Caco-2 (cell line): ENCODE measurements at regions not wholly inside any gene's neighbourhood (a gene's known extent, or its start where the extent isn't known, plus 50 kb on each side); places are given as distances from the start of the nearest gene placed in this dataset.

Source experiments
- BruUV-seq: library from RNA; stranded (reverse); fragments of 400-500 nt; replicated peaks from 2 replicates; lab custom pipeline; 2021; lab: Mats Ljungman, UMichigan
- CTCF ChIA-PET: fragments of 300-600 bp; sonication (Branson Sonifier 250); formaldehyde crosslinking; loops from one replicate; lab custom pipeline; 2022; ENCODE audit warnings: antibody characterized with exemption; lab: Charles Lee
- POLR2A ChIA-PET: fragments of 300-600 bp; sonication (Branson Sonifier 250); formaldehyde crosslinking; loops from one replicate; lab custom pipeline; 2022; ENCODE audit warnings: antibody characterized with exemption; lab: Charles Lee
- DNase-seq, 2 experiments: peaks; one replicate each; pipeline versions ENCODE4 v3.0.0 to v3.0.0-alpha.2; 2020 to 2022
- H3K27me3 ChIP-seq: replicated peaks from 2 replicates; pipeline ENCODE4 v1.6.0; 2011; ENCODE audit warnings: low read length; ENCODE audit not compliant: control insufficient read depth, insufficient read depth
- H3K36me3 ChIP-seq: 2 replicates; pipeline ENCODE4 v1.5.1; 2011; ENCODE audit warnings: low read length; ENCODE audit not compliant: control insufficient read depth, insufficient read depth
- H3K4me1 ChIP-seq: fragments of 250-450 bp; sonication (Bioruptor Pico); 2 replicates; pipeline ENCODE4 v1.5.1; 2020; ENCODE audit warnings: mild to moderate bottlenecking
- H3K4me3 ChIP-seq: 2 replicates; pipeline ENCODE4 v1.5.1; 2011; ENCODE audit warnings: low read depth, mild to moderate bottlenecking, control low read depth, low read length
- H3K9me3 ChIP-seq: fragments of 250-450 bp; sonication (Bioruptor Pico); 2 replicates; pipeline ENCODE4 v1.5.1; 2020; ENCODE audit warnings: mild to moderate bottlenecking, moderate library complexity
- H3K27ac Mint-ChIP-seq: one replicate; pipeline ENCODE4 v1.8.0; 2022; ENCODE audit warnings: mixed read lengths; ENCODE audit not compliant: unreplicated experiment
- H3K27me3 Mint-ChIP-seq: one replicate; pipeline ENCODE4 v1.8.0; 2022; ENCODE audit warnings: mixed read lengths; ENCODE audit not compliant: insufficient read depth, unreplicated experiment
- H3K36me3 Mint-ChIP-seq: one replicate; pipeline ENCODE4 v1.8.0; 2022; ENCODE audit warnings: mild to moderate bottlenecking, mixed read lengths; ENCODE audit not compliant: insufficient read depth, unreplicated experiment
- H3K4me1 Mint-ChIP-seq: one replicate; pipeline ENCODE4 v1.8.0; 2022; ENCODE audit warnings: low read depth, mixed read lengths; ENCODE audit not compliant: unreplicated experiment
- H3K4me3 Mint-ChIP-seq: one replicate; pipeline ENCODE4 v1.8.0; 2022; ENCODE audit warnings: mild to moderate bottlenecking, moderate library complexity, mixed read lengths; ENCODE audit not compliant: unreplicated experiment
- H3K9me3 Mint-ChIP-seq: one replicate; pipeline ENCODE4 v1.8.0; 2022; ENCODE audit warnings: mixed read lengths; ENCODE audit not compliant: unreplicated experiment
- intact Hi-C: fragments of 100-400 bp; cut with micrococcal nuclease; formaldehyde crosslinking; loops from one replicate; pipeline ENCODE4 v1.10.0; 2022; ENCODE audit not compliant: unreplicated experiment
- TF ChIP-seq, protein P1 (sequence below), 2 experiments: fragments of 200-600 bp in 1 of 2; IDR thresholded peaks; 1 replicate in 1 of 2; 2 replicates in 1 of 2; pipeline versions ENCODE4 v1.5.1 to v1.8.0; 2011 to 2022; ENCODE audit warnings: antibody characterized with exemption in 1 of 2, control low read depth in 1 of 2, inconsistent platforms in 1 of 2, low read depth in 1 of 2, low read length in 1 of 2, mild to moderate bottlenecking in 1 of 2, moderate library complexity in 1 of 2; ENCODE audit not compliant: insufficient read depth in 1 of 2, severe bottlenecking in 1 of 2, unreplicated experiment in 1 of 2

DNA sequence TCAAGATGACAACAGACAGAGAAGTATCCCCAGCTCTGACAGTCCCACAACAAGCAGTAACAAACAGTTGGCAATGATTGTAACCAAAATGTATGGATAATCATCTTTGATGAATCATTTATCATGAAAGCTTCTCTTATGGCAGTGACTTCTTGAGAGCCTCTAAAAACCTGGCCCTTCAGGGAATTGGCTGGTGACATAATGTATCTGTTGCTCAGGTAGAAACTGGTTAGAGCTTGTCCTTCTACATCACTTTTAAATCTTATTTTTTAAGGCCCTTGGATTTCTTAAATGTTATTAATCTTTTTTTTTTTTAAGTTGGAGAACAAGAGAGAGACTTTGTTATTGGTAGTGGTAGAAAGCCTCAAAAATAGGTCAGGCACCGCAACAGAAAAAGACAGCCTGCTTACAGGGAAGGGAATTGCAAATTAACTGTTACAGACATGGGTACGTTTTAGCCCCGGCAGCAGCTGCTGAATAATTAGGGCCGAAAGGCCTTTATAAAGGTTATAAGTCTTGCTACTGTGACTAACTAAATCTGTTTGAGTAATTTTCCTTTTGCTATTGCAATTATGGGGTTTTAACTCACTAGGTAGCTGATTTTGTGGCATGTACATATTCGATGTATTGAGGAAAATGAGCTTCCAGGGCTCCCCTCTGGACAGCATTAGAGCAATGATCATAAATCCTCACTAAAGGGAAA is 207.7 kb upstream of the LRRC4C start:
- no TSS peak for BruUV-seq
- intact Hi-C loops: no loop called here
- Mint-ChIP-seq H3K9me3 (no peaks in the 10 kb centered on the region), H3K36me3 (no peaks in the 10 kb centered on the region), H3K27me3 (no peaks in the 10 kb centered on the region), H3K4me3 (no peak overlapping the region), H3K4me1 (no peaks in the 10 kb centered on the region), H3K27ac (no peak overlapping the region)
- no peaks in the 10 kb centered on the region for H3K27me3 ChIP-seq
- DNase-seq: no peak
- H3K36me3 ChIP-seq: no peaks in the 10 kb centered on the region
- CTCF ChIA-PET: interaction anchor here (0.7 kb wide), 1 partner anchor 453 kb away, joined by 3 read pairs; no protein-coding TSS in a partner anchor
- H3K4me3 ChIP-seq: no peak overlapping the region
- H3K4me1 ChIP-seq: no peaks in the 10 kb centered on the region
- POLR2A ChIA-PET: no interaction called here
- TF ChIP-seq, protein P1, sequence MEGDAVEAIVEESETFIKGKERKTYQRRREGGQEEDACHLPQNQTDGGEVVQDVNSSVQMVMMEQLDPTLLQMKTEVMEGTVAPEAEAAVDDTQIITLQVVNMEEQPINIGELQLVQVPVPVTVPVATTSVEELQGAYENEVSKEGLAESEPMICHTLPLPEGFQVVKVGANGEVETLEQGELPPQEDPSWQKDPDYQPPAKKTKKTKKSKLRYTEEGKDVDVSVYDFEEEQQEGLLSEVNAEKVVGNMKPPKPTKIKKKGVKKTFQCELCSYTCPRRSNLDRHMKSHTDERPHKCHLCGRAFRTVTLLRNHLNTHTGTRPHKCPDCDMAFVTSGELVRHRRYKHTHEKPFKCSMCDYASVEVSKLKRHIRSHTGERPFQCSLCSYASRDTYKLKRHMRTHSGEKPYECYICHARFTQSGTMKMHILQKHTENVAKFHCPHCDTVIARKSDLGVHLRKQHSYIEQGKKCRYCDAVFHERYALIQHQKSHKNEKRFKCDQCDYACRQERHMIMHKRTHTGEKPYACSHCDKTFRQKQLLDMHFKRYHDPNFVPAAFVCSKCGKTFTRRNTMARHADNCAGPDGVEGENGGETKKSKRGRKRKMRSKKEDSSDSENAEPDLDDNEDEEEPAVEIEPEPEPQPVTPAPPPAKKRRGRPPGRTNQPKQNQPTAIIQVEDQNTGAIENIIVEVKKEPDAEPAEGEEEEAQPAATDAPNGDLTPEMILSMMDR (IDR thresholded peaks at IDR 0.05; ENCODE audit: insufficient read depth in 1 of 2, low read depth in 1 of 2, low read length in 1 of 2, severe bottlenecking in 1 of 2, unreplicated experiment in 1 of 2): no peak
- H3K9me3 ChIP-seq: no peaks in the 10 kb centered on the region

DNA sequence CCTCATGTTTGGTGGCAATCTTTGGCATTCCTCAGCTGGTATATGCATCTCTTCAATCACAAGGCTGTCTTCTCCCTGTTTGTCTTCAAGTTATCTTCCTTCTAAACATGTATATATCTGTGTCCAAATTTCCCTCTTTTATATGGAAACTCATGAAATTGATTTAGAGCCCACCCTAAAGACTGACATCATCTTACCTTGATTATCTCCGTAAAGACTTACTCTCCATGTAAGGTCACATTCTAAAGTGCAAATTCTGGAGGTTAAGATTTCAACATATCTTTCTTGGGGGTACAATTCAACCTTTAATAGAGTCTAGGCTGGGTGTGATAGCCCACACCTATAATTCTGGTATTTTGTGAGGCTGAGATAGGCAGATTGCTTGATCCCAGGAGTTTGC is 215.8 kb upstream of the LRRC4C start:
- CTCF ChIA-PET: no interaction called here
- no peaks in the 10 kb centered on the region for H3K4me1 ChIP-seq
- no TSS peak for BruUV-seq
- H3K36me3 Mint-ChIP-seq: no peaks in the 10 kb centered on the region
- H3K27ac Mint-ChIP-seq: no peak overlapping the region
- TF ChIP-seq, protein P1 (IDR thresholded peaks at IDR 0.05; ENCODE audit: insufficient read depth in 1 of 2, low read depth in 1 of 2, low read length in 1 of 2, severe bottlenecking in 1 of 2, unreplicated experiment in 1 of 2): no peak
- no peaks in the 10 kb centered on the region for H3K9me3 Mint-ChIP-seq
- no peak for DNase-seq
- no peaks in the 10 kb centered on the region for H3K27me3 ChIP-seq
- no peak overlapping the region for H3K4me3 Mint-ChIP-seq
- H3K36me3 ChIP-seq: no peaks in the 10 kb centered on the region
- no peaks in the 10 kb centered on the region for H3K4me1 Mint-ChIP-seq
- no peak overlapping the region for H3K4me3 ChIP-seq
- H3K9me3 ChIP-seq: no peaks in the 10 kb centered on the region
- POLR2A ChIA-PET: no interaction called here
- intact Hi-C loops: no loop called here
- no peaks in the 10 kb centered on the region for H3K27me3 Mint-ChIP-seq

DNA sequence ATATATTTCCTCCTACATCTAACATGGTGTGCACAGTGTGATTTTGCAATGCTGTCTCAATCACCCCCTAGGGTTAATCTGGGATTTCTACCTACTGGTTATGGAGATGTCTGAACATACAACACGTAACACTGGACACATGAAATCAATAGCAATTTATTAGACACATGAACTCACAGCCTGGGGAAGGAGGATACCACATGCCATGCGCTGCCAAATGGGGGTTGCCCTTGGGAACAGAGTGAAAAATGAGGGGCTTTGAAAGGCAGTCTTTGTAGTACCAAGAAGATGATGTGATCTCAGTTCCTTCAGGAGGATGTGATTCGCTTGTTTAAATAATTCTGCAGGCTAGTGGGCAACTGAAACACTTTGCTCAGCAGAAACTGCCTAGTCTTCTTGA is 253.6 kb upstream of the LRRC4C start:
- POLR2A ChIA-PET: no interaction called here
- BruUV-seq: no TSS peak
- no peaks in the 10 kb centered on the region for H3K36me3 ChIP-seq
- H3K9me3 ChIP-seq: no peaks in the 10 kb centered on the region
- Mint-ChIP-seq H3K4me1 (no peaks in the 10 kb centered on the region), H3K36me3 (no peaks in the 10 kb centered on the region), H3K27ac (no peak overlapping the region), H3K4me3 (no peak overlapping the region), H3K27me3 (no peaks in the 10 kb centered on the region), H3K9me3 (peaks cover 10% of the 10 kb centered on the region)
- CTCF ChIA-PET: no interaction called here
- no peaks in the 10 kb centered on the region for H3K27me3 ChIP-seq
- no peaks in the 10 kb centered on the region for H3K4me1 ChIP-seq
- intact Hi-C loops: no loop called here
- TF ChIP-seq, protein P1 (IDR thresholded peaks at IDR 0.05; ENCODE audit: insufficient read depth in 1 of 2, low read depth in 1 of 2, low read length in 1 of 2, severe bottlenecking in 1 of 2, unreplicated experiment in 1 of 2): no peak
- no peak for DNase-seq
- H3K4me3 ChIP-seq: no peak overlapping the region
